HepG2 (cell line): ENCODE measurements at regions not wholly inside any gene's neighbourhood (a gene's known extent, or its start where the extent isn't known, plus 50 kb on each side); places are given as distances from the start of the nearest gene placed in this dataset.

Experiments
- ATAC-seq: fragments of 200-7000 bp; cut with Tn5 transposase; 3 replicates; pipeline ENCODE4 v1.9.1; 2020; ENCODE audit warnings: mild to moderate bottlenecking, moderate library complexity
- BruUV-seq: library from RNA; stranded (reverse); fragments of 400-500 nt; replicated peaks from 2 replicates; lab custom pipeline; 2021; lab: Mats Ljungman, UMichigan
- CTCF ChIA-PET: fragments of 300-600 bp; formaldehyde crosslinking; extraction: SDS; loops from one replicate; lab custom pipeline; 2021; ENCODE audit warnings: low total read pairs, inconsistent platforms, low intra/inter-chr PET ratio; lab: Yijun Ruan, JAX
- POLR2A ChIA-PET: fragments of 350-600 bp; sonication (Branson Sonifier 250); formaldehyde crosslinking; loops from one replicate; lab custom pipeline; 2020; ENCODE audit warnings: antibody characterized with exemption, inconsistent platforms; lab: Yijun Ruan, JAX
- DNase-seq: peaks from one replicate; pipeline ENCODE4 v3.0.0-alpha.2; 2015; ENCODE audit warnings: low spot score
- FAIRE-seq: peaks from 3 replicates; lab custom pipeline; 2011; peaks lifted over from hg19 to GRCh38; lab: Jason Lieb, UNC
- H2AFZ ChIP-seq: one replicate; pipeline ENCODE4 v1.6.1; 2011; ENCODE audit warnings: low read length, inconsistent platforms
- H3K27ac ChIP-seq: fragments of 300-600 bp; 3 replicates; pipeline ENCODE4 v1.8.0; 2011; ENCODE audit warnings: mixed run types, mild to moderate bottlenecking, mixed read lengths, low read length, inconsistent platforms; ENCODE audit not compliant: insufficient read depth; ENCODE audit errors: extremely low read length
- H3K27me3 ChIP-seq, 2 experiments: fragments of 200-600 bp in 1 of 2; 2 replicates in 1 of 2; 3 replicates in 1 of 2; pipeline versions ENCODE4 v1.6.0 to v1.8.0; 2011; ENCODE audit warnings: low read length in 2 of 2, mild to moderate bottlenecking in 2 of 2, moderate library complexity in 2 of 2, inconsistent platforms in 1 of 2; ENCODE audit not compliant: insufficient read depth in 2 of 2, control insufficient read depth in 1 of 2
- H3K36me3 ChIP-seq, 2 experiments: fragments of 200-600 bp in 1 of 2; replicated peaks in 1 of 2; 2 replicates in 1 of 2; 3 replicates in 1 of 2; pipeline versions ENCODE4 v1.5.1 to v1.8.0; 2011; ENCODE audit warnings: low read length in 2 of 2, inconsistent platforms in 1 of 2; ENCODE audit not compliant: insufficient read depth in 2 of 2, control insufficient read depth in 1 of 2
- H3K4me1 ChIP-seq: 2 replicates; pipeline ENCODE4 v1.5.1; 2012; ENCODE audit warnings: low read length, inconsistent platforms; ENCODE audit not compliant: insufficient read depth
- H3K4me2 ChIP-seq: 2 replicates; pipeline ENCODE4 v1.6.0; 2011; ENCODE audit warnings: low read depth, low read length, inconsistent platforms
- H3K4me3 ChIP-seq, 3 experiments: fragments of 200-600 bp in 1 of 3; sonication (generic), shearing (Covaris generic) in 1 of 3; replicated peaks in 1 of 3; 2 replicates each; pipeline ENCODE4 v1.5.1; 2011 to 2016; ENCODE audit warnings: low read length in 3 of 3, inconsistent platforms in 2 of 3, low read depth in 2 of 3, mild to moderate bottlenecking in 2 of 3, control low read depth in 1 of 3, mixed read lengths in 1 of 3; ENCODE audit not compliant: insufficient read depth in 1 of 3
- H3K79me2 ChIP-seq: one replicate; pipeline ENCODE4 v1.6.1; 2011; ENCODE audit warnings: low read length, inconsistent platforms; ENCODE audit not compliant: insufficient read depth
- H3K9ac ChIP-seq: 2 replicates; pipeline ENCODE4 v1.6.0; 2011; ENCODE audit warnings: mild to moderate bottlenecking, low read depth, low read length, inconsistent platforms; ENCODE audit not compliant: insufficient read depth
- H3K9me3 ChIP-seq: 2 replicates; pipeline ENCODE4 v1.5.1; 2012; ENCODE audit warnings: mild to moderate bottlenecking, low read length
- H4K20me1 ChIP-seq: 2 replicates; pipeline ENCODE4 v1.6.0; 2011; ENCODE audit warnings: inconsistent platforms, mild to moderate bottlenecking, low read length, moderate library complexity; ENCODE audit not compliant: insufficient read depth
- BCL6 ChIP-seq: IDR thresholded peaks from 2 replicates; pipeline ENCODE4 v1.6.1; 2016; ENCODE audit warnings: missing genetic modification reagents, missing compliant biosample characterization
- BRCA1 ChIP-seq: sonication (generic); formaldehyde crosslinking; IDR thresholded peaks from 2 replicates; pipeline ENCODE4 v1.4.0; 2020; ENCODE audit warnings: missing genetic modification reagents
- GPN1 ChIP-seq: sonication (generic); formaldehyde crosslinking; IDR thresholded peaks from 2 replicates; pipeline ENCODE4 v1.5.1; 2020; ENCODE audit warnings: missing genetic modification reagents, borderline replicate concordance
- POLR2A ChIP-seq, 2 experiments: IDR thresholded peaks; 2 replicates each; pipeline ENCODE4 v1.6.1; 2011; ENCODE audit warnings: low read depth in 2 of 2, low read length in 2 of 2, mild to moderate bottlenecking in 1 of 2, moderate library complexity in 1 of 2; ENCODE audit not compliant: insufficient read depth in 1 of 2
- THRA ChIP-seq: sonication (generic); formaldehyde crosslinking; IDR thresholded peaks from 2 replicates; pipeline ENCODE4 v1.4.0; 2020; ENCODE audit warnings: missing genetic modification reagents, borderline replicate concordance
- ZNF670 ChIP-seq: sonication (generic); formaldehyde crosslinking; IDR thresholded peaks from 2 replicates; pipeline ENCODE4 v1.8.0; 2022; ENCODE audit warnings: mild to moderate bottlenecking, missing genetic modification reagents, borderline replicate concordance
- ZNF800 ChIP-seq: sonication (generic); formaldehyde crosslinking; IDR thresholded peaks from 2 replicates; pipeline ENCODE4 v1.4.0; 2020; ENCODE audit warnings: missing genetic modification reagents
- WGBS: methylation state at CpG from one replicate; pipeline ENCODE4 v1.1.6; 2017; ENCODE audit warnings: low lambda C conversion rate; 5-methylcytosine and 5-hydroxymethylcytosine counted together
- in situ Hi-C: cut with HindIII; loops from 2 replicates; pipeline ENCODE4 v1.10.0; 2017; ENCODE audit warnings: low pct_unique_long_range_greater_than_20kb; ENCODE audit not compliant: extremely low pct_ligation_motif_present
- intact Hi-C: fragments of 100-400 bp; cut with micrococcal nuclease; formaldehyde crosslinking; loops from one replicate; pipeline ENCODE4 v1.10.0; 2022; ENCODE audit not compliant: unreplicated experiment

GRCh38 chr2:121949271-121949670 lies 193.8 kb downstream of the TSN start:
- DNase-seq (no peak), FAIRE-seq (no peak), ATAC-seq (no peak)
- Histone ChIP-seq H3K27ac (no peak overlapping the region), H3K9ac (no peak overlapping the region), H3K27me3 (peaks cover 3 to 39% of the 10 kb centered on the region in 2 experiments; a peak in 4 of 5 replicates), H3K36me3 (no peaks in the 10 kb centered on the region), H3K4me2 (no peak overlapping the region), H4K20me1 (no peaks in the 10 kb centered on the region), H3K4me3 (no peak overlapping the region), H3K9me3 (no peaks in the 10 kb centered on the region), H2AFZ (no peak overlapping the region), H3K79me2 (no peaks in the 10 kb centered on the region), H3K4me1 (no peaks in the 10 kb centered on the region)
- no TSS peak for BruUV-seq
- ChIA-PET POLR2A (no interaction called here), CTCF (no interaction called here)
- intact Hi-C loops (no loop called here), in situ Hi-C loops (no loop called here)
- TF ChIP-seq BRCA1 (CRISPR knock-in tag) (no peak), ZNF800 (no peak), ZNF670 (no peak), THRA (CRISPR knock-in tag) (no peak), GPN1 (CRISPR knock-in tag) (no peak), BCL6 (CRISPR knock-in tag) (no peak), POLR2A (IDR thresholded peaks at IDR 0.05; ENCODE audit: insufficient read depth in 1 of 2, low read depth in 2 of 2, low read length in 2 of 2) (no peak)
- 11% methylated on average over 8 of the region's 8 CpGs for WGBS
